ENCODE measurements at regions not wholly inside any gene's neighbourhood (a gene's known extent, or its start where the extent isn't known, plus 50 kb on each side); places are given as distances from the start of the nearest gene placed in this dataset.
A peak's percentile ranks its signal among the peaks of the same experiment; 100 is the strongest.

GRCh38 chr2:180368881-180369280 lies 361.8 kb upstream of the CWC22 start:
- no CpG with 5 or more reads among the region's 2 CpGs for WGBS (ENCODE audit: extremely low coverage, insufficient read length, low lambda C conversion rate)
- H2AK5ac ChIP-seq (ENCODE audit: insufficient read length, low read length), result no peak overlapping the region
- no peak overlapping the region for H3K4ac ChIP-seq (ENCODE audit: low read depth, low read length)
- no peak overlapping the region for H2BK120ac ChIP-seq (ENCODE audit: low read depth, low read length, poor library complexity, severe bottlenecking)
- H2AFZ ChIP-seq (ENCODE audit: low read length), result no peak overlapping the region
- no peak overlapping the region for H3K18ac ChIP-seq (ENCODE audit: insufficient read length, low read depth, low read length)
- no peak overlapping the region for H3K9ac ChIP-seq (ENCODE audit: extremely low read depth, insufficient read length, low read length)
- peak overlapping the region in 1 of 3 experiments; percentile 41; a peak in 2 of 7 replicates for H3K27ac Mint-ChIP-seq
- H3K4me3 Mint-ChIP-seq, result no peak overlapping the region
- H2BK5ac ChIP-seq (ENCODE audit: insufficient read length, low read length), result no peak overlapping the region
- TF ChIP-seq CTCF (conservative IDR thresholded peaks at IDR 0.05), result no peak
- no peak for DNase-seq
- H3K9me3 ChIP-seq (ENCODE audit: control insufficient read depth, low read depth, low read length), result no peaks in the 10 kb centered on the region
- peaks cover 7 to 11% of the 10 kb centered on the region in 2 experiments for H3K4me1 Mint-ChIP-seq
- H3K79me2 ChIP-seq (ENCODE audit: insufficient read depth, low read length), result no peaks in the 10 kb centered on the region
- H3K23me2 ChIP-seq (ENCODE audit: insufficient read length, low read depth, low read length, poor library complexity, severe bottlenecking), result no peaks in the 10 kb centered on the region
- H4K20me1 ChIP-seq (ENCODE audit: control insufficient read depth, insufficient read depth, insufficient read length), result no peaks in the 10 kb centered on the region
- no peaks in the 10 kb centered on the region; the same call in 1 of the 2 replicates for H3K4me1 ChIP-seq (ENCODE audit: insufficient read depth, low read length)
- H4K91ac ChIP-seq (ENCODE audit: insufficient read length, low read depth, low read length), result no peak overlapping the region
- H3K27me3 ChIP-seq (ENCODE audit: insufficient read depth, low read length), result no peaks in the 10 kb centered on the region
- no peak overlapping the region for H2BK12ac ChIP-seq (ENCODE audit: insufficient read length, low read depth, low read length)
- no peaks in the 10 kb centered on the region for H3K9me3 Mint-ChIP-seq
- H3K27me3 Mint-ChIP-seq (ENCODE audit: low read depth), result no peaks in the 10 kb centered on the region
- no peaks in the 10 kb centered on the region for H3K36me3 Mint-ChIP-seq (ENCODE audit: insufficient read depth in 1 of 3, low read depth in 3 of 3)
- H3K27ac ChIP-seq (ENCODE audit: insufficient read length, low read depth, low read length), result no peak overlapping the region
- no peaks in the 10 kb centered on the region for H3K79me1 ChIP-seq (ENCODE audit: insufficient read depth, low read depth, low read length, poor library complexity, severe bottlenecking)
- no peak overlapping the region for H2BK15ac ChIP-seq (ENCODE audit: low read depth, low read length)
- H3K4me2 ChIP-seq (ENCODE audit: insufficient read depth, insufficient read length, low read length), result no peak overlapping the region
- H3K56ac ChIP-seq (ENCODE audit: insufficient read length, low read depth, low read length), result no peak overlapping the region
- no peak overlapping the region for H3K23ac ChIP-seq (ENCODE audit: insufficient read length, low read depth, low read length)
- no peak overlapping the region for H3K14ac ChIP-seq (ENCODE audit: insufficient read depth, low read length)
- no peak overlapping the region for H4K5ac ChIP-seq (ENCODE audit: insufficient read length, low read depth, low read length)
- H4K8ac ChIP-seq (replicated peaks; ENCODE audit: insufficient read length, low read depth, low read length), result no peak overlapping the region
- no peak overlapping the region for H2BK20ac ChIP-seq (ENCODE audit: low read depth, low read length, poor library complexity, severe bottlenecking)
- no peak overlapping the region for H3T11ph ChIP-seq (ENCODE audit: low read length)

Measured in H9 (cell line).